ENCODE measurements at regions not wholly inside any gene's neighbourhood (a gene's known extent, or its start where the extent isn't known, plus 50 kb on each side); places are given as distances from the start of the nearest gene placed in this dataset.
"Not testable (repeated sequence)": the region's sequence is repeated elsewhere in the genome, so short reads cannot be mapped to it uniquely, and the experiment has no call there.

GRCh38 chr3:147257944-147258343 lies 148.4 kb downstream of the ZIC4 start:
- DNase-seq (ENCODE audit: low read depth in 1 of 2, low spot score in 1 of 2): no peak

GRCh38 chr3:147256739-147257138 lies 149.6 kb downstream of the ZIC4 start:
- Histone ChIP-seq H3K4me3 (no peak overlapping the region), H3K9me3 (ENCODE audit: low read depth) (no peaks in the 10 kb centered on the region), H3K4me1 (ENCODE audit: low read depth) (no peaks in the 10 kb centered on the region), H3K27ac (no peak overlapping the region), H3K27me3 (no peaks in the 10 kb centered on the region), H3K36me3 (no peaks in the 10 kb centered on the region)
- DNase-seq (ENCODE audit: low read depth in 1 of 2, low spot score in 1 of 2): no peak
- no peak for TF ChIP-seq CTCF (IDR thresholded peaks at IDR 0.05; ENCODE audit: low read depth, low read length)

More at GRCh38 chr3:147257944-147258343, 148.4 kb downstream of the ZIC4 start:
- Histone ChIP-seq H3K4me1 (ENCODE audit: low read depth) (no peaks in the 10 kb centered on the region), H3K4me3 (no peak overlapping the region), H3K27ac (no peak overlapping the region), H3K27me3 (no peaks in the 10 kb centered on the region), H3K9me3 (ENCODE audit: low read depth) (no peaks in the 10 kb centered on the region), H3K36me3 (no peaks in the 10 kb centered on the region)
- no peak for TF ChIP-seq CTCF (IDR thresholded peaks at IDR 0.05; ENCODE audit: low read depth, low read length)

- H3K36me3 ChIP-seq: no peaks in the 10 kb centered on the region
- no peak for DNase-seq (ENCODE audit: low read depth in 1 of 2, low spot score in 1 of 2)
- TF ChIP-seq CTCF (IDR thresholded peaks at IDR 0.05; ENCODE audit: low read depth, low read length): no peak
- no peak overlapping the region for H3K27ac ChIP-seq
- no peaks in the 10 kb centered on the region for H3K27me3 ChIP-seq
- H3K9me3 ChIP-seq (ENCODE audit: low read depth): no peaks in the 10 kb centered on the region
- H3K4me1 ChIP-seq (ENCODE audit: low read depth): no peaks in the 10 kb centered on the region
- H3K4me3 ChIP-seq: no peak overlapping the region
Observed at GRCh38 chr3:147246906-147247305, 159.4 kb downstream of the ZIC4 start.

- not testable (repeated sequence) for H3K4me1 ChIP-seq (ENCODE audit: low read depth); H3K27ac ChIP-seq; H3K4me3 ChIP-seq; H3K9me3 ChIP-seq (ENCODE audit: low read depth); DNase-seq (ENCODE audit: low read depth in 1 of 2, low spot score in 1 of 2); H3K27me3 ChIP-seq; H3K36me3 ChIP-seq
Observed at GRCh38 chr3:147245638-147246037, 160.7 kb downstream of the ZIC4 start.

GRCh38 chr3:147245022-147245421 lies 161.3 kb downstream of the ZIC4 start:
- not testable (repeated sequence) for H3K27ac ChIP-seq; H3K4me3 ChIP-seq; H3K27me3 ChIP-seq; H3K9me3 ChIP-seq (ENCODE audit: low read depth); H3K36me3 ChIP-seq; DNase-seq (ENCODE audit: low read depth in 1 of 2, low spot score in 1 of 2); H3K4me1 ChIP-seq (ENCODE audit: low read depth)

- no peak for TF ChIP-seq CTCF (IDR thresholded peaks at IDR 0.05; ENCODE audit: low read depth, low read length)
- no peaks in the 10 kb centered on the region for H3K27me3 ChIP-seq
- no peak for DNase-seq (ENCODE audit: low read depth in 1 of 2, low spot score in 1 of 2)
- H3K27ac ChIP-seq: no peak overlapping the region
- no peaks in the 10 kb centered on the region for H3K9me3 ChIP-seq (ENCODE audit: low read depth)
- no peaks in the 10 kb centered on the region for H3K36me3 ChIP-seq
- no peaks in the 10 kb centered on the region for H3K4me1 ChIP-seq (ENCODE audit: low read depth)
- no peak overlapping the region for H3K4me3 ChIP-seq
Observed at GRCh38 chr3:147244397-147244796, 161.9 kb downstream of the ZIC4 start.

GRCh38 chr3:147240581-147240980 lies 165.8 kb downstream of the ZIC4 start:
- no peaks in the 10 kb centered on the region for H3K9me3 ChIP-seq (ENCODE audit: low read depth)
- TF ChIP-seq CTCF (IDR thresholded peaks at IDR 0.05; ENCODE audit: low read depth, low read length): no peak
- no peak for DNase-seq (ENCODE audit: low read depth in 1 of 2, low spot score in 1 of 2)
- no peaks in the 10 kb centered on the region for H3K4me1 ChIP-seq (ENCODE audit: low read depth)
- H3K36me3 ChIP-seq: no peaks in the 10 kb centered on the region
- H3K4me3 ChIP-seq: no peak overlapping the region
- no peak overlapping the region for H3K27ac ChIP-seq
- no peaks in the 10 kb centered on the region for H3K27me3 ChIP-seq
